GM12878 (cell line): ENCODE measurements at regions not wholly inside any gene's neighbourhood (a gene's known extent, or its start where the extent isn't known, plus 50 kb on each side); places are given as distances from the start of the nearest gene placed in this dataset.

Source experiments
- ATAC-seq: fragments of 200-7000 bp; cut with Tn5 transposase; 3 replicates; pipeline ENCODE4 v1.9.1; 2020; ENCODE audit warnings: mild to moderate bottlenecking, moderate library complexity
- BruUV-seq: library from RNA; stranded (reverse); fragments of 400-500 nt; replicated peaks from 2 replicates; lab custom pipeline; 2021; lab: Mats Ljungman, UMichigan
- CTCF ChIA-PET: fragments of 300-600 bp; sonication (Branson Sonifier 250); formaldehyde crosslinking; extraction: SDS; loops from one replicate; lab custom pipeline; 2021; ENCODE audit warnings: inconsistent platforms; lab: Yijun Ruan, JAX
- POLR2A ChIA-PET: fragments of 350-600 bp; formaldehyde crosslinking; extraction: SDS; loops from one replicate; lab custom pipeline; 2021; ENCODE audit warnings: inconsistent platforms; lab: Charles Lee
- RAD21 ChIA-PET: fragments of 300-600 bp; sonication (Branson Sonifier 250); formaldehyde crosslinking; loops from one replicate; lab custom pipeline; 2023; ENCODE audit warnings: antibody characterized with exemption; ENCODE audit not compliant: unreplicated experiment; lab: Charles Lee
- SMC1A ChIA-PET: fragments of 300-600 bp; sonication (Branson Sonifier 250); formaldehyde crosslinking; loops from one replicate; lab custom pipeline; 2023; ENCODE audit not compliant: unreplicated experiment, uncharacterized antibody; lab: Charles Lee
- DNase-seq: peaks from one replicate; pipeline ENCODE4 v3.0.0-alpha.2; 2011; ENCODE audit warnings: low read depth, low spot score
- FAIRE-seq: peaks from 3 replicates; lab custom pipeline; 2011; peaks lifted over from hg19 to GRCh38; lab: Jason Lieb, UNC
- H2AFZ ChIP-seq: 2 replicates; pipeline ENCODE4 v1.6.0; 2011; ENCODE audit warnings: low read depth, low read length, control low read depth; ENCODE audit not compliant: control insufficient read depth
- H3K27ac ChIP-seq: 2 replicates; pipeline ENCODE4 v1.5.1; 2011; ENCODE audit warnings: control low read depth; ENCODE audit not compliant: control insufficient read depth, insufficient read depth
- H3K27me3 ChIP-seq, 2 experiments: replicated peaks in 1 of 2; 2 replicates each; pipeline versions ENCODE4 v1.6.0 to v1.6.1; 2011; ENCODE audit warnings: low read length in 1 of 2; ENCODE audit not compliant: control insufficient read depth in 2 of 2, insufficient read depth in 2 of 2
- H3K36me3 ChIP-seq, 2 experiments: 2 replicates each; pipeline ENCODE4 v1.5.1; 2011; ENCODE audit warnings: low read length in 1 of 2; ENCODE audit not compliant: control insufficient read depth in 2 of 2, insufficient read depth in 2 of 2
- H3K4me1 ChIP-seq: 2 replicates; pipeline ENCODE4 v1.6.1; 2011; ENCODE audit warnings: mild to moderate bottlenecking, low read length, moderate library complexity, mixed read lengths; ENCODE audit not compliant: control insufficient read depth, insufficient read depth
- H3K4me2 ChIP-seq: 2 replicates; pipeline ENCODE4 v1.6.0; 2011; ENCODE audit warnings: control low read depth; ENCODE audit not compliant: control insufficient read depth, insufficient read depth
- H3K4me3 ChIP-seq: fragments of 200-600 bp; sonication (generic); 2 replicates; pipeline ENCODE4 v1.5.1; 2016
- H3K79me2 ChIP-seq: 2 replicates; pipeline ENCODE4 v1.6.0; 2011; ENCODE audit warnings: low read length; ENCODE audit not compliant: control insufficient read depth, insufficient read depth
- H3K9ac ChIP-seq: 2 replicates; pipeline ENCODE4 v1.8.0; 2011; ENCODE audit warnings: low read length, control low read depth, mixed read lengths; ENCODE audit not compliant: control insufficient read depth, insufficient read depth
- H3K9me3 ChIP-seq: replicated peaks from 3 replicates; pipeline ENCODE4 v1.5.1; 2011; ENCODE audit warnings: mild to moderate bottlenecking, low read length; ENCODE audit not compliant: control insufficient read depth, insufficient read depth
- H4K20me1 ChIP-seq: 2 replicates; pipeline ENCODE4 v1.6.0; 2011; ENCODE audit not compliant: control insufficient read depth, insufficient read depth
- CEBPB ChIP-seq, 2 experiments: fragments of 150-350 bp in 1 of 2; IDR thresholded peaks; 2 replicates each; pipeline ENCODE4 v1.6.1; 2012 to 2014; ENCODE audit warnings: low read depth in 2 of 2, low read length in 2 of 2, borderline replicate concordance in 1 of 2, inconsistent platforms in 1 of 2
- CREM ChIP-seq: IDR thresholded peaks from 2 replicates; pipeline ENCODE4 v1.6.1; 2014; ENCODE audit warnings: antibody characterized with exemption, low read depth
- IRF5 ChIP-seq: fragments of 450-650 bp; IDR thresholded peaks from 2 replicates; pipeline ENCODE4 v1.6.1; 2017; ENCODE audit warnings: borderline replicate concordance
- JUNB ChIP-seq: IDR thresholded peaks from 2 replicates; pipeline ENCODE4 v1.6.1; 2016; ENCODE audit warnings: antibody characterized with exemption, mild to moderate bottlenecking
- POLR2A ChIP-seq: IDR thresholded peaks from 2 replicates; pipeline ENCODE4 v1.6.1; 2011; ENCODE audit warnings: low read depth, mild to moderate bottlenecking, low read length
- ZZZ3 ChIP-seq: IDR thresholded peaks from 2 replicates; pipeline ENCODE4 v1.6.1; 2011; ENCODE audit warnings: low read depth; ENCODE audit not compliant: control insufficient read depth, insufficient read length
- in situ Hi-C: fragments of 300-500 bp; cut with MboI; formaldehyde crosslinking; loops from 9 replicates; pipeline ENCODE4 v1.14.3; 2018; ENCODE audit warnings: mixed read lengths
- intact Hi-C: fragments of 100-400 bp; cut with micrococcal nuclease; formaldehyde crosslinking; loops from one replicate; pipeline ENCODE4 v1.14.2; 2022; ENCODE audit not compliant: unreplicated experiment
- TF ChIP-seq, protein P1 (sequence below): IDR thresholded peaks from 2 replicates; pipeline ENCODE4 v1.6.1; 2012; ENCODE audit warnings: mild to moderate bottlenecking, low read depth, low read length

DNA sequence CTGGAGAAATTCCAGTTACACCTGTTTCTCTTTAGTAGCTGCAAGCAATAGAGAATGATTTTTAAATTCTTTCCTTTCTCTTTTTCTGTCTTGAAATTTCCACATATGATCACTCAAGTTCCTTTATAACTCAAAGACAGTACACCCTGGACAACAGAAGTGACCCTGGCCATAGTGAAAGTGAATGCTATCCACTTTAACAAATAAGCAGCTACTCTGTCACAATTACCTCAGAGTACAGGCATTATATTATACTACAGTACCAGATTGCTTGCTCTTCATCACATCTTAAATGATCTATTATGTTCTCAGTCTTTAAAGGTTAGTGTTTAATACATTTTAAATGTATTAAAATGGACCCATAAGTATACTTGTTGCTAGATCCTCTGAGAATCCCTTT lies 136.2 kb downstream of the KLF12 start:
- Histone ChIP-seq H3K4me3 (no peak overlapping the region), H3K4me1 (peaks cover 6% of the 10 kb centered on the region), H3K4me2 (no peak overlapping the region), H3K9ac (no peak overlapping the region), H3K27me3 (no peaks in the 10 kb centered on the region), H3K27ac (no peak overlapping the region), H4K20me1 (no peaks in the 10 kb centered on the region; the same call in 1 of the 2 replicates), H3K9me3 (no peaks in the 10 kb centered on the region; the same call in 2 of the 3 replicates), H3K36me3 (no peaks in the 10 kb centered on the region), H2AFZ (no peak overlapping the region), H3K79me2 (no peaks in the 10 kb centered on the region; the same call in none of the 2 replicates)
- no peak for FAIRE-seq
- BruUV-seq = no TSS peak
- ChIA-PET CTCF (interaction anchor here (0.8 to 2.8 kb wide), 5 partner anchors 43 to 162 kb away, joined by 4 to 10 read pairs (median 5); no protein-coding TSS in a partner anchor), RAD21 (interaction anchor here (1.0 to 1.5 kb wide), 5 partner anchors 27 to 150 kb away, joined by 3 to 4 read pairs (median 3); no protein-coding TSS in a partner anchor), POLR2A (no interaction called here), SMC1A (interaction anchor here (0.5 to 1.8 kb wide), 6 partner anchors 10 to 100 kb away, joined by 3 to 8 read pairs (median 3); no protein-coding TSS in a partner anchor)
- in situ Hi-C loops = no loop called here
- no peak for TF ChIP-seq JUNB
- no peak for TF ChIP-seq IRF5
- TF ChIP-seq, protein P1, sequence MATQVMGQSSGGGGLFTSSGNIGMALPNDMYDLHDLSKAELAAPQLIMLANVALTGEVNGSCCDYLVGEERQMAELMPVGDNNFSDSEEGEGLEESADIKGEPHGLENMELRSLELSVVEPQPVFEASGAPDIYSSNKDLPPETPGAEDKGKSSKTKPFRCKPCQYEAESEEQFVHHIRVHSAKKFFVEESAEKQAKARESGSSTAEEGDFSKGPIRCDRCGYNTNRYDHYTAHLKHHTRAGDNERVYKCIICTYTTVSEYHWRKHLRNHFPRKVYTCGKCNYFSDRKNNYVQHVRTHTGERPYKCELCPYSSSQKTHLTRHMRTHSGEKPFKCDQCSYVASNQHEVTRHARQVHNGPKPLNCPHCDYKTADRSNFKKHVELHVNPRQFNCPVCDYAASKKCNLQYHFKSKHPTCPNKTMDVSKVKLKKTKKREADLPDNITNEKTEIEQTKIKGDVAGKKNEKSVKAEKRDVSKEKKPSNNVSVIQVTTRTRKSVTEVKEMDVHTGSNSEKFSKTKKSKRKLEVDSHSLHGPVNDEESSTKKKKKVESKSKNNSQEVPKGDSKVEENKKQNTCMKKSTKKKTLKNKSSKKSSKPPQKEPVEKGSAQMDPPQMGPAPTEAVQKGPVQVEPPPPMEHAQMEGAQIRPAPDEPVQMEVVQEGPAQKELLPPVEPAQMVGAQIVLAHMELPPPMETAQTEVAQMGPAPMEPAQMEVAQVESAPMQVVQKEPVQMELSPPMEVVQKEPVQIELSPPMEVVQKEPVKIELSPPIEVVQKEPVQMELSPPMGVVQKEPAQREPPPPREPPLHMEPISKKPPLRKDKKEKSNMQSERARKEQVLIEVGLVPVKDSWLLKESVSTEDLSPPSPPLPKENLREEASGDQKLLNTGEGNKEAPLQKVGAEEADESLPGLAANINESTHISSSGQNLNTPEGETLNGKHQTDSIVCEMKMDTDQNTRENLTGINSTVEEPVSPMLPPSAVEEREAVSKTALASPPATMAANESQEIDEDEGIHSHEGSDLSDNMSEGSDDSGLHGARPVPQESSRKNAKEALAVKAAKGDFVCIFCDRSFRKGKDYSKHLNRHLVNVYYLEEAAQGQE = no peak
- no peak for TF ChIP-seq ZZZ3
- TF ChIP-seq CEBPB (IDR thresholded peaks at IDR 0.05; ENCODE audit: borderline replicate concordance in 1 of 2, low read depth in 2 of 2, low read length in 2 of 2) = no peak
- no peak for TF ChIP-seq CREM
- no peak for TF ChIP-seq POLR2A
- peak; percentile 46; the same call in 1 of the 3 replicates for ATAC-seq
- no peak for DNase-seq
- intact Hi-C loops = no loop called here
